Panc1 (cell line): ENCODE measurements at regions not wholly inside any gene's neighbourhood (a gene's known extent, or its start where the extent isn't known, plus 50 kb on each side); places are given as distances from the start of the nearest gene placed in this dataset.

ENCODE experiments used
- CTCF ChIP-seq: fragments of 450-650 bp; IDR thresholded peaks from 2 replicates; pipeline ENCODE4 v1.5.1; 2017; ENCODE audit warnings: mild to moderate bottlenecking
- POLR2AphosphoS5 ChIP-seq: IDR thresholded peaks from 2 replicates; pipeline ENCODE4 v1.6.1; 2012; ENCODE audit warnings: mild to moderate bottlenecking, low read depth, low read length, moderate library complexity
- REST ChIP-seq, 2 experiments: IDR thresholded peaks; 2 replicates each; pipeline ENCODE4 v1.6.1; 2011 to 2012; ENCODE audit warnings: low read depth in 2 of 2, control low read depth in 1 of 2, low read length in 1 of 2, mild to moderate bottlenecking in 1 of 2, moderate library complexity in 1 of 2; ENCODE audit not compliant: insufficient read depth in 1 of 2
- TCF7L2 ChIP-seq: IDR thresholded peaks from 2 replicates; pipeline ENCODE4 v1.6.1; 2011; ENCODE audit warnings: mild to moderate bottlenecking, low read depth, low read length, inconsistent platforms

- TF ChIP-seq CTCF (no peak), TCF7L2 (no peak), POLR2AphosphoS5 (no peak), REST (IDR thresholded peaks at IDR 0.05; ENCODE audit: insufficient read depth in 1 of 2, low read depth in 2 of 2, low read length in 1 of 2) (no peak)
Measured at GRCh38 chr10:2387261-2387660, 649.9 kb upstream of the ADARB2 start.
